ENCODE measurements at regions not wholly inside any gene's neighbourhood (a gene's known extent, or its start where the extent isn't known, plus 50 kb on each side); places are given as distances from the start of the nearest gene placed in this dataset.

DNA sequence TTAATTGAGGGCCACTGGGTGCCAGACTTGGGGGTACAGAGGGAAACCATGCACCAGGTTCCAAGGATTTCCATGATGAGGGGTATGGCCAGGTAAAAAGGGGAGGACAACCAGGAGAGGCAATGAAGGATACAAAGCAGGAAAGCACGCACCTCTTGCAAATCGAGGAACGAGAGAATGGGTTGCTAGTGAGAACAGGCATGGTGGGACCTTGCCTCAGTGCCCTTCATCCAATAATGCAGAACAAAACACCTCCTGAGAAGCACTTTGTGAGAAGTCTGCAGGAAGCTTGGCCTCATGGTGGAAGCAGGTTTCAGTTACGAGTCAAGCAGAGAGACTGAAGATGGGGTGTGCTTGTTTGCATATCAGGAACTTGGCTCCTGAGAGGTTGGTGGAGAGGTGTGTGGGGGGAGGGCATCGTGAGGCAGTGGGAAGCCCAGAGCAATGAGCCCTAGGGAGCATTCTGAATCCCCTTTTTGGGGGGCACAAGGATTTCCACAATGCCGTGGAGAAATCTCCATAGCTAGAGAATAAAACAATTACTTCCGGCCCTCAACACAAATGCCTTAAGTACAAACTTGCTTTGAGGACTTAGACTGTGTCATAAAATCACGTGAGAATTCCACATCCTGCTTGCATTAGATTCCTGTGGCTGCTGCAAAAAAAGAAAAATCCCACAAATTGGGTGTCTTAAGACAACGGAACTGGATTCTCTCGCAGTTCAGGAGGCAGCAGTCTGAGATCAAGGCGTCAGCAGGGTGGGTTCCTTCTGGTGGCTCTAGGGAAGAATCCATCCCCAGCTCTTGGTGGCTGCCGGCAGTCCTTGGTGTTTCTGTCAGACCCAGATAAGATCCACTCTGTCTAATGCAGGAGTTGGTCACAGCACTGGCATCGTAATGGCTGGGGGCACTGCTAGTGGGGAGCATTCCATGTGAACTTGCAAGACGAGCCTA is 54.9 kb upstream of the BACE2 start:
- Histone ChIP-seq H3K9me3 (ENCODE audit: control insufficient read depth, insufficient read depth, low read length) (no peaks in the 10 kb centered on the region), H3K4me1 (ENCODE audit: control insufficient read depth, insufficient read depth, low read length) (peaks cover 2% of the 10 kb centered on the region; the same call in 1 of the 2 replicates), H3K27ac (ENCODE audit: low read length) (no peak overlapping the region), H3K36me3 (ENCODE audit: control insufficient read depth, insufficient read depth, low read length) (no peaks in the 10 kb centered on the region), H3K4me3 (ENCODE audit: low read length) (no peak overlapping the region), H3K27me3 (ENCODE audit: control insufficient read depth, insufficient read depth, low read length) (no peaks in the 10 kb centered on the region)
- WGBS (ENCODE audit: insufficient coverage, insufficient read length), result no CpG with 5 or more reads among the region's 14 CpGs
- peak; percentile 20 for DNase-seq (ENCODE audit: low read depth, low spot score)

DNA sequence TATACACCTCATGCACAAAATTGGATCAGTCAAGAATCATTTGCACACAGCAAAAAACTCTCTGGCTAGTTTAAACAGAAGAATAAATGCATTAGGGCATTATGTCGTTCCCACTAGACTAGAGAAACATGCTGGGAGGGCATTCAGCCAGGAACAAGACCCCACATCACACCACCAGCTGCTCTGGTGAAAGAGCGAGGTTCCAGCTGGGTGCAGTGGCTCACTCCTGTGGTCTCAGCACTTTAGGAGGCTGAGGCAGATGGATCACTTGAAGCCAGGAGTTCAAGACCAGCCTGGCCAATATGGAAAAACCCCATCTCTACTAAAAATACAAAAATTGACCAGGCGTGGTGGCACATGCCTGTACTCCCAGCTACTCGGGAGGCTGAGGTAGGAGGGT is 52.1 kb upstream of the BACE2 start:
- H3K9me3 ChIP-seq (ENCODE audit: control insufficient read depth, insufficient read depth, low read length), result no peaks in the 10 kb centered on the region
- no peak overlapping the region for H3K4me3 ChIP-seq (ENCODE audit: low read length)
- WGBS (ENCODE audit: insufficient coverage, insufficient read length), result no CpG with 5 or more reads among the region's 4 CpGs
- no peak for DNase-seq (ENCODE audit: low read depth, low spot score)
- H3K27ac ChIP-seq (ENCODE audit: low read length), result no peak overlapping the region
- H3K36me3 ChIP-seq (ENCODE audit: control insufficient read depth, insufficient read depth, low read length), result no peaks in the 10 kb centered on the region
- no peaks in the 10 kb centered on the region for H3K27me3 ChIP-seq (ENCODE audit: control insufficient read depth, insufficient read depth, low read length)
- H3K4me1 ChIP-seq (ENCODE audit: control insufficient read depth, insufficient read depth, low read length), result peaks cover 2% of the 10 kb centered on the region; the same call in 1 of the 2 replicates
